ENCODE measurements at regions not wholly inside any gene's neighbourhood (a gene's known extent, or its start where the extent isn't known, plus 50 kb on each side); places are given as distances from the start of the nearest gene placed in this dataset.

DNA sequence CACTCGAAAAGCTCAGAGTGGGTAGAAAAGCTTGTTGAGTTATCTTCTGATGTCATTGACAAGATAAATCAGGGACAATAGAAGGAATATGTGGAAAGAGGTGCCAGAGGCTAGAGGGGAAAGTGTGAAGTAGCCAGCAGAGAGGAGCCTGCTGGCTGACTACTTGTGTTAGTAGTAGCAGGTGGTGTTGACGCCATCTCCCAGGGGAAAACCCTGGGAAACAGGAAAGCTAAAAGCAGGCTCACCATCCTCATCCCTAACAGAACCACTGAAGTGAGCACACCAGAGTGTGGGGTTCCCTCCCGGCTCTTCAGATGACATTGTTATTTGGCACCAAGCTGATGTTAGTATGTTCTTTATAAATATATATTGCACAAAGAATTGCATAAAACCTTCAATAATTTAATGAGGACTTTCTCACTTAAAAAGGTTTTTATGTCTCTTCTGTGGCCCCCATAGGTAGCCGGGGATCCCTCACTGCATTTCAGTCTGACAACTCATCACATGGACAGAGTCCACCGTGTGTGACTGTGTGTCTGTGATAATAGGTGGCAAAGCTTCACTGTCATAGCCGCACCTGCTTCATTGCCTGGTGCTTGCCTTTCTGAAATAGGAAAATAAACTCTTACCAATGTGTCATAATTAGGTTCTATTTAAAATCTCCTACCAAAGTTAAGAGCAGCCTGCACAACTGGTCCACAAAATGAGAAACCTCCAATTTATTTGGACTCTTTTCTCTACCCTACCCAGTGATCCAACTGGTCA lies 63.2 kb upstream of the TOP3B start:
- no peak for TF ChIP-seq POLR2A (IDR thresholded peaks at IDR 0.05)
- TF ChIP-seq, protein P1, sequence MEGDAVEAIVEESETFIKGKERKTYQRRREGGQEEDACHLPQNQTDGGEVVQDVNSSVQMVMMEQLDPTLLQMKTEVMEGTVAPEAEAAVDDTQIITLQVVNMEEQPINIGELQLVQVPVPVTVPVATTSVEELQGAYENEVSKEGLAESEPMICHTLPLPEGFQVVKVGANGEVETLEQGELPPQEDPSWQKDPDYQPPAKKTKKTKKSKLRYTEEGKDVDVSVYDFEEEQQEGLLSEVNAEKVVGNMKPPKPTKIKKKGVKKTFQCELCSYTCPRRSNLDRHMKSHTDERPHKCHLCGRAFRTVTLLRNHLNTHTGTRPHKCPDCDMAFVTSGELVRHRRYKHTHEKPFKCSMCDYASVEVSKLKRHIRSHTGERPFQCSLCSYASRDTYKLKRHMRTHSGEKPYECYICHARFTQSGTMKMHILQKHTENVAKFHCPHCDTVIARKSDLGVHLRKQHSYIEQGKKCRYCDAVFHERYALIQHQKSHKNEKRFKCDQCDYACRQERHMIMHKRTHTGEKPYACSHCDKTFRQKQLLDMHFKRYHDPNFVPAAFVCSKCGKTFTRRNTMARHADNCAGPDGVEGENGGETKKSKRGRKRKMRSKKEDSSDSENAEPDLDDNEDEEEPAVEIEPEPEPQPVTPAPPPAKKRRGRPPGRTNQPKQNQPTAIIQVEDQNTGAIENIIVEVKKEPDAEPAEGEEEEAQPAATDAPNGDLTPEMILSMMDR (IDR thresholded peaks at IDR 0.05), result no peak

Measured in Peyer's patch (tissue), 4 donors.